Body of pancreas (tissue), 4 donors: ENCODE measurements at regions not wholly inside any gene's neighbourhood (a gene's known extent, or its start where the extent isn't known, plus 50 kb on each side); places are given as distances from the start of the nearest gene placed in this dataset.

ENCODE experiments used
- ATAC-seq: fragments of 150-250 bp; one replicate; pipeline ENCODE4 v1.9.1; 2016
- DNase-seq, 4 donors: peaks; one replicate each; pipeline ENCODE4 v3.0.0-alpha.2; 2019
- H3K27ac ChIP-seq, 4 donors: fragments of 200-600 bp; sonication (generic); 1 replicate in 3 of 4; 2 replicates in 1 of 4; pipeline versions ENCODE4 v1.5.1 to v1.6.1; 2016 to 2019; ENCODE audit warnings: mild to moderate bottlenecking in 1 of 4, mixed read lengths in 1 of 4, moderate library complexity in 1 of 4
- H3K27me3 ChIP-seq, 2 donors: fragments of 200-600 bp; sonication (generic); one replicate each; pipeline ENCODE4 v1.6.0; 2016; ENCODE audit warnings: mild to moderate bottlenecking in 1 of 2
- H3K36me3 ChIP-seq, 2 donors: fragments of 200-600 bp; sonication (generic); replicated peaks in 1 of 2; 2 replicates each; pipeline ENCODE4 v1.5.1; 2016; ENCODE audit warnings: low read depth in 2 of 2; ENCODE audit not compliant: insufficient read depth in 1 of 2
- H3K4me1 ChIP-seq: fragments of 200-600 bp; sonication (generic); one replicate; pipeline ENCODE4 v1.6.0; 2016
- H3K4me3 ChIP-seq, 2 donors: fragments of 200-600 bp; sonication (generic); 1 replicate in 1 of 2; 2 replicates in 1 of 2; pipeline ENCODE4 v1.5.1; 2016 to 2019
- H3K9me3 ChIP-seq, 3 donors: fragments of 200-600 bp; sonication (generic); 1 replicate in 2 of 3; 2 replicates in 1 of 3; pipeline ENCODE4 v1.5.1; 2016
- CTCF ChIP-seq, 7 experiments: fragments of 450-650 bp in 4 of 7; fragments of 200-600 bp in 3 of 7; sonication (generic) in 3 of 7; IDR thresholded peaks; one replicate each; pipeline ENCODE4 v1.5.1; 2016 to 2019; ENCODE audit warnings: antibody characterized with exemption in 7 of 7
- POLR2A ChIP-seq, 3 donors: fragments of 450-650 bp; IDR thresholded peaks; one replicate each; pipeline ENCODE4 v1.6.1; 2016; ENCODE audit warnings: antibody characterized with exemption in 3 of 3, mild to moderate bottlenecking in 2 of 3
- WGBS, 2 donors: methylation state at CpG; one replicate each; pipeline ENCODE4 v1.1.5; 2017; 5-methylcytosine and 5-hydroxymethylcytosine counted together
- intact Hi-C: fragments of 100-400 bp; cut with DNase I; formaldehyde crosslinking; loops from one replicate; pipeline ENCODE4 v1.15.1; 2023

DNA sequence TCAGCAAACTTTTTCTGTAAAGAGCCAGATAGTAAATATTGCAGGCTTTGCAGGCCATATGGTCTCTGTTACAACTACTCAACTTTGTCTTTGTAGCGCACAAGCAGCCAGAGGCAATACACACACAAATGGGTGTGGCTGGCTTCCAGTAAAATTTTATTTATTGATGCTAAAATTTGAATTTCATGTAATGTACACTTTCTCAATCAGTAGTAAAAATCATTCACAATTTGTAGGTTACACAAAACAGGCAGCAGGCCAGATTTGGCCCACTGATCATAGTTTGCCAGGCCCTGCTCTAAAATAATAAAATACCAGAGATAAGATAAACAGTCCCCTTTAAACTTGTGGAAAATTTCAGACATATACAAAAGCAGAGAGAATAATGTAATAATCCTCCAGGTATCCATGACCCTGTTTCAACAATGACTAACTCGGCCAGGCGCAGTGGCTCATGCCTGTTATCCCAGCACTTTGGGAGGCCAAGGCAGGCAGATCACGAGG lies 330.3 kb downstream of the SHQ1 start:
- H3K4me1 ChIP-seq, result no peaks in the 10 kb centered on the region
- TF ChIP-seq POLR2A (IDR thresholded peaks at IDR 0.05), result no peak
- no peak for TF ChIP-seq CTCF (IDR thresholded peaks at IDR 0.05)
- 84 to 90% methylated on average over 4 of the region's 4 CpGs for WGBS, 2 donors
- DNase-seq (no peak), ATAC-seq (no peak)
- H3K9me3 ChIP-seq, result no peaks in the 10 kb centered on the region
- intact Hi-C loops, result no loop called here
- H3K27me3 ChIP-seq, result no peaks in the 10 kb centered on the region
- no peak overlapping the region for H3K27ac ChIP-seq
- H3K36me3 ChIP-seq, result no peaks in the 10 kb centered on the region
- no peak overlapping the region for H3K4me3 ChIP-seq

DNA sequence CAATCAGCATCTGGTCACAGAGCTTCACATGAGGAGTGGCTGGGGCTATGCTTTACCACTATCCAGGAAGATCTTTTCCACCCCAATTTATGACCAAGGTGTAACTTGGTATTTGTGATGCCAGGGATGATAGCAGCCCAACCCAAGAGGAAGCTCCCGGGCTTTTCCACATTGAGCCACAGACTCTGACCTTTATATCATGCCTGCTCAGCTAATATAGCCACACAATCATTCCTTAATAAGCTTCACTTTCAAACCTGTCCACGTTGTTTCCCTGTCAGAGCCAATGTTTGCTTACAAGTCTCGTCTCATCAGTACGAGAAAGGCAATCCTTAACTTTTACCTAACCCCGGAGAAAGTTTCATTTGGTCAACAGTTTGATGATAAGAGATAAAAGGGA lies 330.9 kb downstream of the SHQ1 start:
- DNase-seq, result no peak
- no peaks in the 10 kb centered on the region for H3K9me3 ChIP-seq
- H3K4me1 ChIP-seq, result no peaks in the 10 kb centered on the region
- ATAC-seq, result no peak
- intact Hi-C loops, result no loop called here
- H3K4me3 ChIP-seq, result no peak overlapping the region
- no peaks in the 10 kb centered on the region for H3K27me3 ChIP-seq
- WGBS, 2 donors, result 50 to 56% methylated on average over 5 of the region's 5 CpGs
- H3K27ac ChIP-seq, result no peak overlapping the region
- TF ChIP-seq CTCF (IDR thresholded peaks at IDR 0.05) (no peak), POLR2A (IDR thresholded peaks at IDR 0.05) (no peak)
- H3K36me3 ChIP-seq, result no peaks in the 10 kb centered on the region

GRCh38 chr3:72516361-72516760 lies 331.9 kb downstream of the SHQ1 start:
- H3K4me3 ChIP-seq, result no peak overlapping the region
- no peak overlapping the region for H3K27ac ChIP-seq
- intact Hi-C loops, result no loop called here
- H3K9me3 ChIP-seq, result no peaks in the 10 kb centered on the region
- no peaks in the 10 kb centered on the region for H3K36me3 ChIP-seq
- WGBS, 2 donors, result 88 to 91% methylated on average over 2 of the region's 2 CpGs
- TF ChIP-seq CTCF (IDR thresholded peaks at IDR 0.05), result no peak
- TF ChIP-seq POLR2A (IDR thresholded peaks at IDR 0.05), result no peak
- no peak for ATAC-seq
- H3K27me3 ChIP-seq, result no peaks in the 10 kb centered on the region
- H3K4me1 ChIP-seq, result no peaks in the 10 kb centered on the region
- DNase-seq, result no peak

DNA sequence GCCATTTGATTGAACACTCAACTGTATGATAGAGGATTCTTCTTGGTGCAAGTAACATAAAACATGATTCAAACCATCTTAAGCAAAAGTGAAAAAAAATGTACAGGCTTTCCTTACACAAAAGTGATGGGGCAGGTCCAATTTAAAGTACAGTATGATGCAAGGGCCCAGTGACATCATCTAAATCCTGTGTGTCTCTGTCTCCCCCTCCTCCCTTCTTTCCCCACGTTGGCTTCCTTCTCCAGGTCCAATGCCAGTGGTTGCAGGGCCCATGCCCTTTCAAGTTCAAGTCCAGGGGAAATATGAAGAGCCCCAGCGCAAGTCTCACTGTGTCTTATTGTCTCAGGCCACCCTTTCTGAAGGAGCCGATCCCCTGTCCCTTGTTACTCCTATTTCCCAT lies 332.3 kb downstream of the SHQ1 start:
- 84 to 91% methylated on average over 3 of the region's 3 CpGs for WGBS, 2 donors
- Histone ChIP-seq H3K27ac (no peak overlapping the region), H3K9me3 (no peaks in the 10 kb centered on the region), H3K27me3 (no peaks in the 10 kb centered on the region), H3K36me3 (no peaks in the 10 kb centered on the region), H3K4me3 (no peak overlapping the region), H3K4me1 (no peaks in the 10 kb centered on the region)
- DNase-seq (no peak), ATAC-seq (no peak)
- TF ChIP-seq CTCF (IDR thresholded peaks at IDR 0.05) (no peak), POLR2A (IDR thresholded peaks at IDR 0.05) (no peak)
- intact Hi-C loops, result no loop called here

DNA sequence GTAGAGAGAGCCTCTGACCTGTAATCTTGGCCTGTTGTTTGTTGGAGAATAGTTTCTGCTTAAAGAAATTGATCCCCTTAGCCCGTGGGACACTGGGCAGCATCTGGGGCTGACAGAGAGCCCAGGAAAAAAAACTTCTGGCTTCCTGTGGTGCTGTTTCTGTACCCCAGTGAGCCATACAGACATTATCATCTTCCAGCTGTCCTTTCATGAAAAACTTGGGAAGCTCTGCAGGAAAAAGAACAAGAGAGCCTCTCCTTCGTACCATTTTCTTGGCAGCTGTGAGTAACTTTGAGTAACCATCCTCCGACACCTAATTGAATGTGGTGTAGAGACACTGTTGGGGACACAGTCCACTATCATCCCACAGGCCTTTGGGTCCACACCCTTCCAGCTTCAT lies 333.0 kb downstream of the SHQ1 start:
- intact Hi-C loops, result no loop called here
- no peak for DNase-seq
- 75 to 79% methylated on average over 3 of the region's 3 CpGs for WGBS, 2 donors
- Histone ChIP-seq H3K4me1 (no peaks in the 10 kb centered on the region), H3K36me3 (no peaks in the 10 kb centered on the region), H3K4me3 (no peak overlapping the region), H3K9me3 (no peaks in the 10 kb centered on the region), H3K27me3 (no peaks in the 10 kb centered on the region), H3K27ac (no peak overlapping the region)
- TF ChIP-seq CTCF (IDR thresholded peaks at IDR 0.05) (no peak), POLR2A (IDR thresholded peaks at IDR 0.05) (no peak)
- ATAC-seq, result no peak
